HG02571 (cell line): ENCODE measurements at regions not wholly inside any gene's neighbourhood (a gene's known extent, or its start where the extent isn't known, plus 50 kb on each side); places are given as distances from the start of the nearest gene placed in this dataset.
"Not testable (repeated sequence)": the region's sequence is repeated elsewhere in the genome, so short reads cannot be mapped to it uniquely, and the experiment has no call there.

ENCODE experiments used
- ATAC-seq: cut with Tn5 transposase; IDR thresholded peaks from one replicate; pipeline ENCODE4 v1.9.1; 2021; ENCODE audit warnings: mild to moderate bottlenecking, moderate library complexity; ENCODE audit not compliant: unreplicated experiment

DNA sequence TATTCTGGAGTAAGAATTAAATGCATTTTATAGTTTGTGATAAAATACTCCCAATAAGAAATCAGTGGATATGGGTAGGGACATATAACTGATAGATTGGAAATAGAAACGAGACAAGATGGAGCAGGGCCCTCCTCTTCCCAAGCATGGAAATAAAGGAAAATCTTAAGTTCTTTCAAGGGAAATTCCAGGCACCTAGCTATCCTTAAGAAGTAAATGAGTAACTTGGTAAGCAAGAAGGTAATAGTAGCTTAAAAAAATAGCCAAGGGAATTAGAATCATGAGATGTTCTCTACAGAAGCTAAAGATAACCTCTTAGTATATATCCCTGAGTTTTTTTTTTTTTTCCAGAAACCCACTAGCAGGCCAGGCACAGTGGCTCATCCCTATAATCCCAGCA is 105.5 kb upstream of the FAM3C start:
- ATAC-seq: no peak

DNA sequence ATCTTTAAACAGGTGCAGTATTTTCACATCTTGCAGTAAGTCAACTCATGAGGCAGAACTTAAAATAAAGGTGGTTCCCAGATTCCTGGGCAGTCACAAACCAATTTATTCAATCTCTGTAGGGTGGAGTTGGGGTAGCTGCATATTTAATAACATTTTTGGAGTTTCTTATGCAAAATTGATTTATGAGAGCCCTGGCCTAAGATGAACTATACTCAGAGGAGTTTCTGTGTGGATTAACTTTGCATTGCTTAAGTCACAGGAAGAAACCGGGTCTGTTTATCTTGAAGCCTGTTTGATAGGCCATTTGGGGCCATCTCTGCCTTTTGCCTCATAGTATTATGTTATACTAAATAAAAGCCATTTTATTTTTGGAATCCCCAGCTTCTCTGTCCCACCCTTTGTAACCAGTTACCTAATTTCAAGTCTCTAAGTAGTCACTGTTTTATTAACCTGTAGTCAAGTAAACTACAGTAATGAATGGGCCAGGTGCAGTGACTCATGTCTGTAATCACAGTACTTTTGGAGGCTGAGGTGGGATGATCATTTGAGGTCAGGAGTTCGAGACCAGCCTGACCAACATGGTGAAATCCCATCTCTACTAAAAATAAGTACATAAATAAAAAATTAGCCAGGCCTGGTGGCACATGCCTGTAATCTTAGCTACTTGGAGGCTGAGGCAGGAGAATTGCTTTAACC is 104.4 kb upstream of the FAM3C start:
- no peak for ATAC-seq

DNA sequence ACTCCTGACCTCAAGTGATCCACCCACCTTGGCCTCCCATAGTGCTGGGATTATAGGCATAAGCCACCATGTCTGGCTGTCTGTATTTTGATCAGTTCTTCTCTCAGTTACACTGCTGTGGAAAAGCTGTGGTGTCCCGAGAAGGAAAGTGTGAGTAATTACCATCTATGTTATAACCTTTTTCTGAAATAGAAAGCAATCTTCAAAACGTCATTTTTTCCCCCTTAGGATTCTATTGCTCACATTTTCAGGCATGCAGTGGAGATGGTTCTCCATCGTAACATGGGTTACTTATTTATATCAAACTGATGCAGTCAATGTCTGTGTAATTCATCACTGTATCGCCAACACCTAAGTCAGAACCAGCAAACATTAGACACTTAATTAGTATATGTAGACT is 103.5 kb upstream of the FAM3C start:
- ATAC-seq: no peak

DNA sequence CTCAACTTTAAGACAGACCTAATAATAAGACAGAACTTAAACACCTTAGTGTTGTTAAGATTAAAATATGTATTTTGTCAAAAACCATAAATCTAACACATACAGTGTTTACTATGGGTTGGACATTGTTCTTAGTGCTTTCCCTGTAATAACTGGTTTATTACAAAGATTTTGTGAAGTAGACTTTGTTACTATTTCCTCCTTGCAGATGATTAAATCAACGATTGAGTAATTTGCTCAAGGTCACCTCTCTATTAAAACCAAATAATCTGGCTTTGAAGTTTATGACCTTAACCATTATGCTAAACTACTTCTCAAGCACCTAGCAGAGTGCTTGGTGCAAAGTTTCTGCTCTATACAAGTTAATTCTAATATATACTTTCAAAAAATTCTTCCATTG is 102.7 kb upstream of the FAM3C start:
- no peak for ATAC-seq

DNA sequence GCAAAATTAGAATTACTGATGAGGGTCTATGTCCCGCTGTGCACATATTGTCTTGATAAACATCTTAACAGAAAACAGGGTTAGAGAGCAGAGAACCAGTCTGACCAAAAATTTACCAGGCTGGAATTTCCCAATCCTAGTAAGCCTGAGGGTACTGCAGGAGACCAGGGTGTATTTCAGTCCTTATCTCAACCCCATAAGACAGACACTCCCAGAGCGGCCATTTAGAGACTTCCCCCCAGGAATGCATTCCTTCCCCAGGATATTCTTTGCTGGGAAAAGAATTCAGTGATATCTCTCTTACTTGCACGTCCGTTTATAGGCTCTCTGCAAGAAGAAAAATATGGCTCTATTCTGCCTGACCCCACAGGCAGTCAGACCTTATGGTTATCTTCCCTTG is 101.4 kb upstream of the FAM3C start:
- not testable (repeated sequence) for ATAC-seq

DNA sequence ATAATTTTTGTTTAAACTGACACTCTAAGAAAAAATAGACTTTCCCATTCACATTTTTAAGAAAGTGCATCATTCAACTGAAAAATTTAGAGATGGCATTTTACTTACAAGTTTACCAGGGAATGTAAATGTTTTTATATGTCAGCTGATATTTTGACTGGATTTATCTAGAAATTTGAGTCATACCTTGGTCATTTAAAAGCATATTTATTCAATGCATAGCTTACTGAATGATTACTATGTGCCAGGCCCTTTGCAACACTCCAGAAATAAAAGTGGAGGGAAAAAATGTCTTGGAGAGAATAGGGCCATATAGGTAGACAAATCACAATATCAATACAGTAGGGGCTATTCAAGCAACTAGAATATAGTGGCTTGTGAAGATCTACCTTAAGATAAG is 98.4 kb upstream of the FAM3C start:
- ATAC-seq: no peak

DNA sequence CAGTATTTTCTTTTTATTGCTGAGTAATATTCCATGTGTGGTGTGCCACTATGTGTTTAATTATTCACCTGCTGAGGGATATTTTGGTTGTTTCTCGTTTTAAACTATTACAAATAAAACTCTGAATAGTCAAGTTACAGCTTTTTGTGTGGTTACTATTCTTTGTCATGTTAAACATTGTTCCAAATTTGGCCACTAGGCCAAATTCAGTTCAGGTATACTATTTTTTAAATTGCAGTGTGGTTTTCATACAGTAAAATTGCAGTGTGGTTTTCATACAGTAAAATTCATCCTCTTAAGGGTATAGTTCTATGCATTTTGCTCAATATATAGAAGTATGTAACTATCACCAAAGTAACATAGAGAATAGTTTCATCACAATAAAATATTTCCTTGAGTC is 97.4 kb upstream of the FAM3C start:
- ATAC-seq: no peak

DNA sequence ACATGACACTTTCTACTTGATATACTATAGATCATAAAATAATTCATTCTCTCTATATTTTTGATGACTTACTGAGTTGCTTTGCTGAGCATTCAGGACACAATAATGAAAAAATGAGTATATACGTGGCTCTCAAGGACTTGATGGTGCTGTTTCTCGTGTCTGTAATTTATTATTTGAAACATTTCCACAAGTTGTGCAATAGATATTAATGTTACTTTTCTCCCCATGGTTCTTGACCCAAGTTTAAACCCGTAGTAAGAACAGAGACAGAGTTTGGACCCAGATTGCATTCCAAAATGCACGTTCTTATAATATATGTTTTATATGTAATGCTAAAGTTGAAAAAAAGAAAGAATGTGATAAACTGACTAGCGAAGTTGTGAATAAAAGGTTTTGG is 94.2 kb upstream of the FAM3C start:
- ATAC-seq: no peak

DNA sequence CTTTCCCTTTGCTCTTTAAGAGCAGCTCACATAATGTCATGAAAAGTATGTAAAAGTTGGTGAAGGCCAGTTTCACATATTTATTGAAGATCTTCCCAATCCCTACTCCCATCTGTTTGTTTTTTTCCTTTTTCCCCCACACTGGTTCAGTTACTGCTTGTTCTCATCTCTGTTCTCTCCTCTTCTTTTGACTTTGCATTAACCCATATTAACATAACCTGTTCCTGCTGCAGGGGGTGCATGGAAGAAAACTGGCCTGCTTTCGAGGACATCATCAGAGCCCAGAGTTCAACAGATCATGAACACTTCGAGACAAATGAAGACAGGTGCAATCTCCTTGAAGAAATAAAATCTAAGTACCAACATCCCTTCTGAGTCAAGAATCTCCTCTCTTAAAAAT is 93.3 kb upstream of the FAM3C start:
- no peak for ATAC-seq

DNA sequence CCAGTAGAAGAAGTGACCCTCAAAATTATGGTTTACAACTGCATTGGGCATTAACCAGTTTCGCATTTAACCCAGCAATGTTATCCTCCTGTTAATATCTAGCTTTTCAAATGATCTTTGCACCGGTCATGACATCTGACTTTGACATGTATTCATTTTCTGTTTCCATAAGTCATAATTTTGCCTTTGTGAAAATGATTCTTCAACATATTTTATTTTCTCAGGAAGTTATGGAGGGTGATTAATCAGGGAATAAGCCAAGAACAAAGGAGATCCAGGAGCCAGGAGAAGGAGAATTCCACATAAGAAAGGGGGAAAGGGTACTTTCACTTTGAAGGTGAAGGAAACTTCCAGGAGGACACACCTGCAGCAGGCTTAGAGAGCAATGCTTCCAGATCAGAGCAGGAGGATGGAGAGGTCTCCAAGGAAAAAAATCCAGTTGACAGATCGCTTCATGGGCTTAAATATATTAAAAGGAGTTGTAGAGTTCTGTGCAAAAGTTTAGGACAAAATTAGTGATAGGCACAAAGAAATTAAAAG is 92.1 kb upstream of the FAM3C start:
- ATAC-seq: no peak

DNA sequence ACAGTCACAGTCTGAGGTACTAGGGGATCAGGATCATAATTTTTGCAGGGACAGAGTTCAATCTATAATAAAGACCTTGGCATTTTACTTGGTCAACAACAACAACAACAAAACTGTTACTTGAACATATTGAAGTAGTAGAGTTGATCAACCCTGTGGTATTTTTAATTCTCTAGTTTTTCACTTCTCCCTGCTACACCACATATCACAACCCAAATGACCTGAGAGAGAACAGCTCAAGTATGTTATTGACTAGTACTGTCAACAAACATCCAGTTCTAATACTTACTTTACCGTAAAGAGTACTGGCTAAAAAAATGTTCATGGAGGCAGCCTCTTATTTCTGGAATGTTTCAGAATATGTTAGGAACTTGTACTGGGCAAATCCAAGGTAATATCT is 90.5 kb upstream of the FAM3C start:
- no peak for ATAC-seq

DNA sequence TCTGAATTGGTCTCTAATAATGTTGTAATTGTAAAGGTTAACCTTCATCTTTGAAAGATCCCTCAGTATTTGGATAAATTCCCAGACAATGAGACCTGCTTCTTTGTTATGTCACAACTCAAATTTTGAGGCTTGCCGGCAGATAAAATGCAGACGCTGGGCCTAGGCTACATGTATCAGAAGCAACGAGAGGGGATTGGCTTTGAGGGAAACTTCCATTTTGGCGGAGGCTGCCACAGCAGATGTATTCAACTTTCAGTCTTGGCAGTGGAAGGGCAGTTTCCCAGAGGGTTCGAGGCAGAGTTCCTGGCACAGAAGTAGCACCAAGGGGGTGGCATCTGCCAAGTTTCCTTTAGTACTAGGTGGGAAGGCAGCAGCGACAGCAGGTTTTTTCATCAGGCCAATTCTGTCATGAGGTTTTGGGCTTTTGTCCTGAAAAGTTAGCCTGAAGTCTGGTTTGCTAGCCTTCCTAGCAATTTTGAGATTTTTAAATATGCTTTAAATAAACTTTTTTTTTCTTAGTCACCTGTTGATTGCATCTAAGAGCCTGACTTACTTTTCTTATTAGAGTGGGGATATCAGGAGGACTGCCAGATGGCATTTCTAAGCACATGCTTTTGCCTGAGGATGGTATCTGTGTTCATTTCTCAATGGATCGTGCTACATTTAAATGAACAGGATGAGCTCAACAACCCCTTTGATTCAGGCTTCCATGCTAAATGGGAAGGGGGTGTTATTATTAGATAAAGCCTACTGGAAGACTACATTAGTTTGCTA is 89.5 kb upstream of the FAM3C start:
- no peak for ATAC-seq

DNA sequence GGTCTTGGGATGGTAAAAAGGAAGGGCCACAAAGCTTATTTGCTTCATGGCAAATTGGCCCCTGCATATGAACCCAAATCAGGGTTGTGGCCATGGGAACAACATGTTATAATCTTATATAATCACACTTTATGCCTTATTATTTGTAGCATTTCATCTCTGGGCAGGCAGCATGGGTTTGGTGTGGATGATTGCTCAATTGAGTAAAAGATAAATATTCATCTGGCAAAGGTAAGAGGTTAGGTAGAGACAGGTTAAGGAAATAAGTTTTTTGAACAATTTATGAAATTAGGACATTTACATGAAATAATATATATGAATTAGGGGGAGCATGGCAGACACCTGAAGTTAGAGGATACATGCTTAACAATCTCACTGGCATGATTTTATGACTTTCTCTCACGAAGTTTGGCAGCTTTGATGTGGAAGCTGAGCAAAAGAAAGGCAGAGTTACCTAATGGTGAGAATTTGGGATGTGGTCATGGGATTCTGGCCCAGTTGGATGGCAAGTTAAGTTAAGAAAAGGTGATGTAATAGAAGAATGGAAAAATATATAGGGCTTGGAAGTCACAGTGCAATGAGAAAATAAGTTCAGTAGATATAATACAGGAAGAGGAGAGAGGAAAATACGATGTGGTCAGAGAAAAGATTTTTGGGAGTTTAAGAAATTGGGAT is 88.1 kb upstream of the FAM3C start:
- no peak for ATAC-seq

DNA sequence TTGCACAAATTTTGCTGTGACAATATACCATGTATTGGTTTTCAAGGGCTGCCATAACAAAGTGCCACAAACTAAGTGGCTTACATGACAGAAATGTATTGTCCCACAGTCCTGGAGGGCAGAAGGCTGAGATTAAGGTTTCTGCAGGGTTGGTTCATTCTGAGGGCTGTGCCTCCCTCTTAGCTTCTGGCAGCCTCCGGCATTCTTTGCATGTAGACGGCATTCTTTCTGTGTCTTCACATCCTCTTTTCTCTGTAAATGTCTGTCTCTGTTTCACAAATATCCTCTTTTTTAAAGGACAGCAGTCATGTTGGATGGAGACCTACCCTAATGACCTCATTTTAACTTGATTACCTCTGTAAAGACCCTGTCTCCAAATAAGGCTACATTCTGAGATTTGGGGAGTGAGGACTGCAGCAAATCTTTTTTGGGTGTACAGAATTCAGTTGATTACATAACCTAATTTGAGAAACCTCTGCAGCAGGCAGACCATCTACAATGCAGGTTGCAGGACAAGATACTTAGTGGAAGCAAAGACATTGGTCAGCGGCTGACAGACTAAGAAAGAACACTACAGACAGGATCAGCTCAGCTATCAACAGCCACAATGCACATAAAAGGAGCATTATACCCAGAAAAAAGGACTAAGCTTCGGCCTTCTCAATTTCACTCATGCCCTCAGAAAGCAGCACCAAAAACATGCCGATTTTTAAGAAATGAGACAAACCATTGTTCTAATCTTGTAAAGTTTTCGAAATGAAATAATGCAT is 84.6 kb upstream of the FAM3C start:
- no peak for ATAC-seq

DNA sequence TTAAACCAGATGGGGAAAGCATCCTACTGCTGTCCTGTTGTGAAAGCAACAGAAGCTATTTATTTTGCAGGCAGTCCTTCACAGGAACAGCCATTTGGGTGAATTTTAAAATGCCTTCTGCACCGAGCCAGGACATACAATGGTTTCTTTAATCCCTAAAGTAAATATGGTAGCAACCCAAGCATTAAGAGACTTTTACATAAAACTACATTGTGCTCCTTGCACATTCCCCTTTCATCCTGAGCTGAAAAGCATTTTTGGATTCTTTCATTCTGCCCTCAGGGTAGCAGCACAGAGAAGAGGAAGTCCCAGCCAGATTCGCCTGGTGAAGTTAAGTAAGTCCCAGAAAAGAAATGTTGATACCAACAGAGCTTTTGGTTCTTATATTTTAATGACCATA is 84.0 kb upstream of the FAM3C start:
- ATAC-seq: no peak

DNA sequence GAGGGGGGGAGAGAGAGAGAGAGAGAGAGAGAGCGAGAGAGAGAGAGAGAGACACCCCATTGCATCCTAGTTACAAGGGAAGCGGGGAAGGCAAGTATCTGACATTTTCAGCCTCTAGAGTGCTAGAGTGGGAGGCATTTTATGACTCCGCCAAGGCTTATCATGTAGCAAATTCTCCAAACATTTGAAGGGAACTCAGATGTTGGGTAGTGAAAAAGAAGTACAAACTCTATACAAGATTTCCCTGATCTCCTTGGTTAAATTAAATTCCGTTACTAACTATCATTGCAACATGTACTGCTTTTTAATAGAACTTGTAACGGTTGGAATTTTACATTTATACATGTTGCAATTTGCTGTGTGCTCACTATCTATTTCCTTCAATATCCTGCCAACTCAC is 83.4 kb upstream of the FAM3C start:
- ATAC-seq: no peak

DNA sequence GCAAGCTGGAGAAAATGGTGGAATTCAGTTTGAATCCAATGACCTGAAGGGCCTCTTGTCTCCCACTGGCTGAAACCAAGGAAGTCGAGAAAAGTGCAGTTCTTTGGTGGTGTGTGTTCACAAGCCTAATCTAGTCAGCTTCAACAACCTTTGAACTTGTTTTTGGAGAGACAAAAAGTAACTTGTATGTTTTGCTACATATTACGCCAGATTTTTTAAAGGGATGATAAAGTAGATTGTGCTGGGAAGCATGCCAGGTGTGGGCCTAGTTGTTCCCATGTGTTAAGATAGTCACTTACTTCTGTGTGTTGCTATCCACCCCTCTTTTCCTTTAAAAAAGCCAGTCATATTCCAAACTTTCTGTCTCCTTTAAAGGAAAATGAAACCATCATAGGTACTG is 79.7 kb upstream of the FAM3C start:
- ATAC-seq: no peak

DNA sequence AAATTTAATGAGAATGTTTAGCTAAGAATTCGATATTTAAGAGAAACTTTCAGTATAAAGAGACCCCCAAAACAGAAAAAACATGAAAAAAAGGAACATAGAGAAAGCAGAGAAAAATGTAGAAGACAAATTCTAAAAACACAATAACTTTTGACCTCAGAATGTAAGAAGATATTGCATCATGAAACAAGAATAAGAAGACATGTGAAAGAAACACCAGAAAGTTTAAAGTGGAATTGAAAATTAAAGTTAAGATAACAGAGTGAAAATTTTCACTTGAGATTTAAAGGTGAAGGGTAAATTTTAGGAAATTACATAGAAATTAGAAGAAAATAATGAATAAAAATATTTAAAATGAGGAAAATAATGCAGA is 78.2 kb upstream of the FAM3C start:
- no peak for ATAC-seq

DNA sequence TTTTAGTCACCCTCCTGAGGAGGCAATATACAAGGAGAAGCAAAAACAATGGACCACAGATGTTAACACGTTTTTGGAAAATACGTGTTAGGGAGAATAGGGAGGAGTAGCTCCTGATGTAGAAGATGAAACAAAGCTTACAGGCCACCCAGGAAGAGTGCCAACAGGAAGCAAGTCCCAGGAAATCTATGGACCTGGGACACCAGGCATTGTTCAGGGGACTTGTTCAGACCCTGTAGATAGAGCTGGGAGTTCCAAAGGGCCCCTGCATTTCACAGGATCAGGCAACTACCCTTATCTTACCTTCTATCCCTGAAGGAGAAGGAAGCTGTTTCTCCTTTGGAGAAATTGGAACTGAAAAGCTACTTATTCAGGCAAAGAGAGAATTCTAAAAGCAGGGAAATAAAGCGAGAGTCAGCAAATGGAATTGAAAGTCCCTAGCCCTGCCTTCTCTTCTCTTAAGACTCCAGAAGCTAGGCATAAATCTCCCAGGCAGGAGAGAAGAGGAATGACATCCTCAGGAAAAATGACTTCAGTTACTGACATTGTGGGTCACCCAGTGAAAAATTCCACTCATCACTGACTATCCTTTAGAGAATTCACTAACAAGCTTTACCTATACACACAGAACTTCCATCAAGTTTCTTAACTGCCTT is 77.7 kb upstream of the FAM3C start:
- no peak for ATAC-seq

DNA sequence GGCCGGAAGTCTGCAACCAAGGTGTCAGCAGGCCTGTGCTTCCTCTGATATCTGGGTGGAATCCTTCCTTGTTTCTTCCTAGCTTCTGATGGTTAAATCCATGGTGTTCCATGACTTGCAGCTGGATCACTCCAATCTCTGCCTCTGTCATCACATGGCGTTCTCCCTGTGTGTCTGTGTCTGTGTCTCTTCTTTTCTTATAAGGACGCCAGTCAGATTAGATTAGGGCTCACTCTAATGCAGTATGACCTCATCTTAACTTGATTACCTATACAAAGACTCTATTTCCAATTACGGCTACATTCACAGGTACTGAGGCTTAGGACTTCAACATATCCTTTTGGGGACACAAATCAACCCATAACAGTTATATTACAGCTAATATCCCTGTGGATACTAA is 70.3 kb upstream of the FAM3C start:
- no peak for ATAC-seq

DNA sequence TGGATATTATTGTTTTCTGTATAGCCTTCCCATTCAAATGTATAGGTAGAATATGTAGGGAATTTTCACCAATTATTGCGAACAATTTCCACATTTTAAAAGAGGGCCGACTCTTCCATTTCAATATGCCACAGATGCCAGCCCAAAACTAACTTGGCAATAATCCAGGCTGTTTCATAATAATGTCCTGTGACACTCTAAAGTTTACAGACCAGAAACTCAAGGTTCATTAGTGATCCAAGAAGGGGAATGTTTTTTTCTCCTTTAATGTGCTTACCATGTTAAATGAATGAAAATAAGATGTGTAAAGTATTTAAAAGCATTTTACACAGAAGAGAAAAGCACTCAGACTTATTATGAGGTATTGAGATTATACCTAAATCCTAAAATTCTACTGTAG is 63.0 kb upstream of the FAM3C start:
- no peak for ATAC-seq
